ENCODE measurements at regions not wholly inside any gene's neighbourhood (a gene's known extent, or its start where the extent isn't known, plus 50 kb on each side); places are given as distances from the start of the nearest gene placed in this dataset.
"Not testable (repeated sequence)": the region's sequence is repeated elsewhere in the genome, so short reads cannot be mapped to it uniquely, and the experiment has no call there.

GRCh38 chr15:35256551-35256950 is 171.5 kb upstream of the NANOGP8 start:
- H3K36me3 ChIP-seq = no peaks in the 10 kb centered on the region
- H3K27me3 ChIP-seq = no peaks in the 10 kb centered on the region
- H3K4me3 ChIP-seq = no peak overlapping the region
- no peak for TF ChIP-seq POLR2A (IDR thresholded peaks at IDR 0.05)
- H3K9me3 ChIP-seq = no peaks in the 10 kb centered on the region
- H3K27ac ChIP-seq = no peak overlapping the region
- no peaks in the 10 kb centered on the region for H3K4me1 ChIP-seq
- DNase-seq = no peak

GRCh38 chr15:35256141-35256540 is 171.0 kb upstream of the NANOGP8 start:
- Histone ChIP-seq H3K36me3 (no peaks in the 10 kb centered on the region), H3K27ac (no peak overlapping the region), H3K9me3 (no peaks in the 10 kb centered on the region), H3K27me3 (no peaks in the 10 kb centered on the region), H3K4me3 (no peak overlapping the region), H3K4me1 (no peaks in the 10 kb centered on the region)
- TF ChIP-seq POLR2A (IDR thresholded peaks at IDR 0.05) = no peak
- no peak for DNase-seq

GRCh38 chr15:35254908-35255307 is 169.8 kb upstream of the NANOGP8 start:
- H3K36me3 ChIP-seq, H3K27me3 ChIP-seq, H3K27ac ChIP-seq, H3K4me1 ChIP-seq, H3K4me3 ChIP-seq, H3K9me3 ChIP-seq, DNase-seq: not testable (repeated sequence)

- TF ChIP-seq CTCF (IDR thresholded peaks at IDR 0.05) (no peak), POLR2A (IDR thresholded peaks at IDR 0.05) (no peak)
- Histone ChIP-seq H3K9me3 (no peaks in the 10 kb centered on the region), H3K27me3 (no peaks in the 10 kb centered on the region), H3K4me1 (no peaks in the 10 kb centered on the region), H3K27ac (no peak overlapping the region), H3K36me3 (no peaks in the 10 kb centered on the region), H3K4me3 (no peak overlapping the region)
- no peak for DNase-seq
Observed at GRCh38 chr15:35254062-35254461, 169.0 kb upstream of the NANOGP8 start.

GRCh38 chr15:35252351-35252865 is 167.3 kb upstream of the NANOGP8 start:
- H3K27me3 ChIP-seq = no peaks in the 10 kb centered on the region
- DNase-seq = no peak
- H3K36me3 ChIP-seq = no peaks in the 10 kb centered on the region
- H3K4me3 ChIP-seq = no peak overlapping the region
- H3K4me1 ChIP-seq = no peaks in the 10 kb centered on the region
- H3K9me3 ChIP-seq = no peaks in the 10 kb centered on the region
- TF ChIP-seq CTCF (IDR thresholded peaks at IDR 0.05) (no peak), POLR2A (IDR thresholded peaks at IDR 0.05) (no peak)
- no peak overlapping the region for H3K27ac ChIP-seq

- TF ChIP-seq CTCF (IDR thresholded peaks at IDR 0.05) (no peak), POLR2A (IDR thresholded peaks at IDR 0.05) (no peak)
- no peak for DNase-seq
- no peaks in the 10 kb centered on the region for H3K9me3 ChIP-seq
- no peaks in the 10 kb centered on the region for H3K4me1 ChIP-seq
- H3K36me3 ChIP-seq = no peaks in the 10 kb centered on the region
- no peak overlapping the region for H3K4me3 ChIP-seq
- no peaks in the 10 kb centered on the region for H3K27me3 ChIP-seq
- H3K27ac ChIP-seq = no peak overlapping the region
Observed at GRCh38 chr15:35247150-35247549, 162.1 kb upstream of the NANOGP8 start.

GRCh38 chr15:35246451-35246850 is 161.4 kb upstream of the NANOGP8 start:
- H3K4me3 ChIP-seq = no peak overlapping the region
- no peak overlapping the region for H3K27ac ChIP-seq
- H3K4me1 ChIP-seq = no peaks in the 10 kb centered on the region
- no peaks in the 10 kb centered on the region for H3K27me3 ChIP-seq
- no peak for TF ChIP-seq CTCF (IDR thresholded peaks at IDR 0.05)
- TF ChIP-seq POLR2A (IDR thresholded peaks at IDR 0.05) = no peak
- no peak for DNase-seq
- no peaks in the 10 kb centered on the region for H3K36me3 ChIP-seq
- no peaks in the 10 kb centered on the region for H3K9me3 ChIP-seq

- H3K9me3 ChIP-seq, H3K4me3 ChIP-seq, H3K36me3 ChIP-seq, H3K27ac ChIP-seq, H3K4me1 ChIP-seq, H3K27me3 ChIP-seq, DNase-seq: not testable (repeated sequence)
Observed at GRCh38 chr15:35245681-35246080, 160.6 kb upstream of the NANOGP8 start.

All from Peyer's patch (tissue), 4 donors.